NCI-H1930 (cell line): ENCODE measurements at regions not wholly inside any gene's neighbourhood (a gene's known extent, or its start where the extent isn't known, plus 50 kb on each side); places are given as distances from the start of the nearest gene placed in this dataset.

Experiments used
- DNase-seq, 2 experiments: peaks; one replicate each; lab custom pipeline; 2025; lab: John Stamatoyannopoulos, UW

DNA sequence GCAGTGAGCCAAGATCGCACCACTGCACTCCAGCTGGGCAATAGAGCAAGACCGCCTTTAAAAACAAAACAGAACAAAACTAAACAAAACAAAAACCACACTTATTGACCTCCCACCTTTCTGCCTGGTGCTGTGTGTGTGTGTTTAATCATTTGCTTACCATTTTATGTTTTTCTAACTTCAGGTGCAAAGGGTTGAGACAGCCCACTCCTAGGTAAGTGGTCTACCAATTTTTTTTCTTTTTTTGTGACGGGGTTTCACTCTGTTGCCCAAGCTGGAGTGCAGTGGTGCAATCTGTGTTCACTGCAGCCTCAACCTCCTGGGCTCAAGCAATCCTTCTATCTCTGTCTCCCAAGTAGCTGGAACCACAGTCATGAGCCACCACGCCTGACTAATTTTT, 65.8 kb downstream of the SALL1 start:
- DNase-seq = no peak

- DNase-seq = no peak
Observed at GRCh38 chr16:51084074-51084928, 66.8 kb downstream of the SALL1 start.

- no peak for DNase-seq
Observed at GRCh38 chr16:51072591-51072990, 78.5 kb downstream of the SALL1 start.

- DNase-seq = no peak
Observed at GRCh38 chr16:51071326-51071725, 79.7 kb downstream of the SALL1 start.

- no peak for DNase-seq
Observed at GRCh38 chr16:51067352-51067751, 83.7 kb downstream of the SALL1 start.

DNA sequence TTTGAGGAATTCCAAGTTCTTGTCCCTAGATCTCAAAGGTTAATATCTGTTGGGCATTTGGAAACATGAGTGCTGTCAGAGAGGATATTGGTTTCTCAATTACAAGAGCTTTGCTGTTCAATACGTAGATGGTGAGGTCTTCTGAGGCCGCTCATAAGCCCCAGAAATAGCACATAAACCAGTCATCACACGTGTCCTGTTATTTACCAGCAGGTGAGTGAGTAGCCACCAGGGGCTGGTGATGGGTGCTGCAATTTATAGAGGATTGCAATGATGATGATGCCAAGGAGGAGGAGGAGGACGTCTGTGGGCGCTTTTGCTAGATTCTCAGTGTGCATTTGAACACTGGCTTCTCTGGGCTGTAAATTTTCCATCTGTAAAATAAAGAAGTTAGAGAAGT, 89.0 kb downstream of the SALL1 start:
- no peak for DNase-seq

DNA sequence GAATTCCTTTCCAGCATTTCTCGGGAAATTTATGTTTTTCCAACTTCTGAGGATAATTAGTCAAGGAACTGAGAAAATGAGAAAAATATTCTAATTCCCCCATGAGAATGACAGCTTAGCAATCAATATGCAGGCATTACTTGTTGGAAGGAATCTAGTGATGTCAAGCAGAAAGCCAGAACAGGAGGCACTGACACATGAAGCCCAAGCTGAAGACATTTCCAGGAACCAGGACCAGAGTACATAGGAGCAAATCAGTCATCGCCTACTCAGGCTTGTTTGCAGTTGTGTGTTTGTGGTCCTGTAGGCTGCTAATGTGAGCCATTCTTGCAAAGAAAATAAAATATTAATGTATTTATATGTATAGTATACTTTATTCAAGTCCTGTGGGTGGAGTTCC, 89.7 kb downstream of the SALL1 start:
- DNase-seq = no peak

DNA sequence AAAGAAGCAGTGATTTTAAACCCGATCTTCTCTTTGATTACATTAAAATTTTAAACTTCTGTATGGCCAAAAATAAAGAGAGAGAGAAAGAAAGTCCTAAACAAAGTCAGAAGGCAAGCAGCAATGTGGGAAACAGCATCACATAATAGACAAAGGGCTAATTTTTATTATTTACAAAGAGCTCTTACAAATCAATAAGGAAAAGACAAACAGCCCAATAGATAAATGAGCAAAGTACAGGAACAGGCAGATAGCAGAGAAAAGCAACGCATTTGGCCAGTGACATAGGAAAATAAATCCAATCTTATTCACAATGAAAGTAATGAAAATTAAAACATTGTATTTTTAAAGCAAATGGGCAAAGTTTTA, 93.1 kb downstream of the SALL1 start:
- no peak for DNase-seq

DNA sequence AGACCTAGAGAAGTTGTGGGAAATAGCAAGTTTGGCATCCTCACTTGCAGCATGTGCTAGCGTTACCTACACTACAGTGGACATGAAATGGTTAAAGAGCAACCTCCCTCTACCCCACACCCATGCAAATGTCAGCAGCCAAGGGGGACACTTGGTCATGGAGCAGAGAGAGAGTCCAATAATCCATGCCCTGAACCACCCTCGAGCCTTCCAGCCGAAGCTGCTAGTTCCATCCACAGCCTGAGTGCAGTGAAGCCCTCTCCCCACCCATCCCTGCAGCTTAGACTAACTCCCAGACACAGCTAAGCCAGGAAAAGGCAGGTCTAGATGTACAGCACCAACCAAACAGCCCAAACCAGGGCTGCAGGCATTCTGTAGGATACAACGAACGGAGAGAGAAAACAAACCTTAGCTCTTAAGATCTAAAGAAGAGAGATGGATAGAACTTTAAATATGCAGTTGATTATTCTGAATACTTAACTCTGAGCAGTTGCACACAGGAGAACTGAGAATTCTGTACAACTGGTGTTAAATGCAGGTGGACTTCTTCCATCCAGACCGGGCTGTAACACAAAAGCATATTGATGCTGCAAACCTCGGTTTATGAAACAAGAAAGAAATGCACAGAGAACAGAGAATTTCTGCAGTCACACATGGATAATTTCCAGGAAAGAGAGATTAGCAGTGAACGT, 93.8 kb downstream of the SALL1 start:
- DNase-seq = no peak

- no peak for DNase-seq
Observed at GRCh38 chr16:51056331-51056730, 94.7 kb downstream of the SALL1 start.

DNA sequence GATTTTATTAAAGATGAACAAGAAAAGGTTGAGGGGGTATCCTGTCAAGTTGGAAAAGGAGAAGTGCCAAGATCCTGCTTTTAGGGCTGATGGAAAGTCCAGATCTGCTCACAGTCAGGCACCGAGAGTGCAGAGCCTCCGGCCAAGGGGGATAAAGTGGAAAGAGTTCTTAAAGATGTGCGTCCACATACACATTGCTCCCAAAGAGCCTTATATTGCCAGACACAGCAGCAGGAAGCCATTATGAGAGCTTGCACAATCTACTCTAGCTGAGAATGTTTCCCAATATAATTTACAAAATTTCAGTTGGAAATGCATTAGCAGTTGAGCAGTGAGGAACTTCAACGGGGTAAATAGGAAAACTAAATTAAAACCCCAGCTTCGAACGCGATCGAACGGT, 95.6 kb downstream of the SALL1 start:
- DNase-seq = no peak

DNA sequence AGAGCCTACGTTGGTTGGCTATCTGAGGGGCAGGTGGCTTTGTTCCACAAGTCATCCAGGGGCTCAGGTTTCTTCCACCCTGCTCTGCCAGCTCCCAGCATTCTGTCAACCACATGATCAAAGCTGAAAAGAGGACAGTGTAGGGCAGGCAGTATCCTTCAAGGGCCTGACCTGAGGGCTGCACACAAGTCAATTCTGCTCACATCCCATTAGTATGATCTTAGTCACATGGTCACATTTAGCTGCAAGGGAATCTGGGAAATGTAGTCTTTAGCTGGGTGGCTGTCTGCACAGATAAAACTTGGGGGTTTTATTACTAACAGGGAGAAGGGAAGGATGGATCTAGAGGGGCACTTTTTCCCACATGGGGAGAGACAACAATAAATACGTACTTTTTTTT, 97.3 kb downstream of the SALL1 start:
- DNase-seq = no peak

DNA sequence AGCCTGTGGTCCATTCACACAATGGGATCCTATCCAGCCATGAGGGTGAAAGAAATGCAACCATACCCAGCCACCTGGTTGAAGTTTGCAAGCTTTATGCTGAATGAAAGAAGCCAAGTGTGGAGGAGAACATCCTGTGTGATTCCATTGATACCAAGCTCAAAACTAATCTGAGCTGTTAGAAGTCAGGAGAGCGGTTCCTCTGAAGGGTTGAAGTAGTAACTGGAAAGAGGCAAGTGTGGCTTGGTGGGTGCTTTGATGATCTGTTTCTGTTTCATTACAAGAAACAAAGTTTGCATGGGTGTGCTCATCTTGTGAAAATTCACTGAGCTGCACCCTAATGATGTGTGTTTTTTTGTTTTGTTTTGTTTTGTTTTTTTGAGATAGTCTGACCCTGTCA, 99.4 kb downstream of the SALL1 start:
- DNase-seq = no peak

GRCh38 chr16:51050377-51050706, 100.7 kb downstream of the SALL1 start:
- no peak for DNase-seq

DNA sequence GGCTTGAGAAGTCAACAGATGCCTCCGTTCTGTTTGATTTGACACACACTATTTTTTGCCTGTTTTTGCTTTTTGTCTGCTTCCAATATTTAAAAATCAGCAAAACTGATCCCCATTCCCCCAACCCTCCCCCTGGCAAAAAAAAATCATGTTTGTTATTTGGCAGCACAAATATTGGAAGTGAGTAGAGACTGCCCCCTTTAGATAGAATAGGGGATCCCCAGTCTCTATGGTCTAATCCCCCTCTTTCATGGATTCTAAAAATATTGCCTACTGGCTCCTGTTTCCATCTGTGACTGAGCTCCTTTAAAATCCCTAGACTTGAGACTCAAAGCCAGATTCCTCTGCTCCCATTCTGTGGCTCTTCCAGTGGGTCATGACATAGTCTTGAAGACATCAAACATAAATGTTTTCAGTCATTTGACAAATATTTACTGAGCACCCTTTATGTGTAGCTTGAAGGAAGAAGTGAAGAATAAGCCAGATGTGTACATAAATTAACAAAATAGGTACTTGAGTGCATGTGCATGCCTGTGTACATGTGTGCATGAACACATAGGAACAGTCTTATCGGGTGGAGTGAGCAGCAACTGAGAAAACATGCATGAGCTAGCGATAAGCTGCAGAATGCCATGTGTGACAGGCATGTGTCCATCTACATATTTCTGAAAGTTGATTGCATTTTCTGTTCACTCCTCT, 101.2 kb downstream of the SALL1 start:
- DNase-seq = no peak

DNA sequence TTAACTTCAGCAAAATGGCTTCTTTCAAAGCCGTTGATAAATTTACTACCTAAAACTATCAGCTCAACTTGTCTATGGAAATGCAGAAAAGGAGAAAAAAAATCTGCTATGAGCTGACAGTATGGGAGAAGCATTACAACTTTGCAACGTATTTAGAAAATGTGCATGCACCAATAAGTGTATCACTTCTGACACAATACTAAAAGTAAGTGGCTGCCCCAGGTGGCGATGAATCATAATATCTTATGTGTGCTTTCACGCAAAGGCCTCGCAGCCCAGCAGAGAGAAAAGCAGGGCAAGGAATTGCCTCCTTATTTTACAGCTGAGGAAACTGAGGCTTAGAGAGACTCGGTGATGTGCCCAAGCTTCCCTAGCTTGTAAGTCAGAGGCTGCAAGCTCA, 101.8 kb downstream of the SALL1 start:
- no peak for DNase-seq

DNA sequence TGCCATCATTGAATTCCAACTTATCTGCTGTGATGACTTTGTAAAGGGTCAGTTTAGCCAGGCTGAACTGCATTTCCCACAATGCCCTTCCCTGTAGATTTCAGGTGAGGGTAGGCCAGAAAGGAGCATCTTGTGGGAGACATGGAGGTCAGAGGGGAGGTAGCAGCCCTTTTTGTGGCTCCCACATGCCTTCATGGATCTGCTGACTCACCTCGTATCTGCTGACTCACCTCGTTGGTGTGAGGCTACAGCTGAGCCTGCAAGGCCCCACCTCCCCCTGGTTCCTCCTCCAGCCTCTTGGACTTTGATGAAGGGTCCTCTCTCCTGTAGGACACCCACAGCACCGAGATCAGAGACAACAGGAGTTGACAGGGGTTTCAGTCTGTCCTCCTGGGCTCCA, 102.5 kb downstream of the SALL1 start:
- DNase-seq = no peak

DNA sequence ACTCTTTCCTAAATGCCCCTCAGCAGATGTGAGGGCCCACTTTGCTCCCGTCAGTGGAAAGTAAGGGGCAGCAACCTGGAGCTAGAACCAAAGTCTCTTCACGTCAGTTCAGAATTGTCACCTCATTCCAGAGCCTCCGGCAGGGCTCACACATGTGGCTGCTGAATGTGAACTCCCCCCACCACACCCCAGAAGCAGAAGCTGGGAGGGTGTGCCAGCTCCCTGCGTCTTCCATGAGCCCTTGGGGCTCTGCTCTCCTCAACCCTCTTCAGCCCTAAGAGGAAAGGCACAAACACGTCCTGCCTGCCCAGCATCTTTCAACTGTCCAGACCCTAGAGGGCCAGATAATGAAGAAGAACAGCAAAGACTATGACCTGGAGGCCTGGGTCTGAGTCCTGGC, 105.3 kb downstream of the SALL1 start:
- DNase-seq = no peak

GRCh38 chr16:51045186-51045585, 105.9 kb downstream of the SALL1 start:
- no peak for DNase-seq

DNA sequence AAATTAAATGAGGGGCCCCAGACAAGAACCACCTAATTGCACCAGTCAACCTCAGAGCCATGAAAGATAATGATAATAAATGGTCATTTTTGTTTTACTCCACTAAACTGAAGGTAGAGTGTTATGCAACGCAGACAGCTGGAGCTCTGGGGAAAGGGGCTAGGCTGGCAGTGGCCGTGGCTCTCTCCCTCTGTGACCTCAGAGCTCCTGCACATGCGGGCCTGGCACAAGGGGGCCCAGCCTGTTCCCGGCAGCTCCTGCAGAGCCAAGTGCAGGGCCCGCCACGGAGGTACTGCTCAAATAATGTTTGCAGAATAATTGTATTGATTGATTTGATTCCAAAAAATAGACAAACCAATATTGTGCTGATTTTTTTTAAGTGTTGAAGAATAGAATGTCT, 109.5 kb downstream of the SALL1 start:
- DNase-seq = no peak

DNA sequence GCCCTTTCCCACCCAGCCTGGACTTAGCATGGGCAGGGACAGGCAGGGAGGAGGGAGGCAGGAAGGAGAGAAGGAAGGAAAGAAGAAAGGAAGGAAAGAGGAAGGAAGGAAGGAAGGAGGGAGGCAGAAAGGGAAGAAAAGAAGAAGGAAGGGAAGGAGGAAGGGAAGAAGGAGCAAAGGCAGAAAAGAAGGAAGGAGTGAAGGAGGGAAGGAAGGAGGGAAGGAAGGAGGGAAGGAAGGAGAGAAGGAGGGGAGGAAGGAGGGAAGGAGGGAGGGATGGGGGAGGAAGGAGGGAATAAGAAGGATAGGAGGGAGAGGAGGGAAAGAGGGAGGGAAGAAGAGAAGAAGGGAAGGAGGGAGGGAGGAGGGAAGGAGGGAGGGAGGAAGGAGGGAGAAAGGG, 110.4 kb downstream of the SALL1 start:
- no peak for DNase-seq

- no peak for DNase-seq
Observed at GRCh38 chr16:51039638-51040331, 111.3 kb downstream of the SALL1 start.

DNA sequence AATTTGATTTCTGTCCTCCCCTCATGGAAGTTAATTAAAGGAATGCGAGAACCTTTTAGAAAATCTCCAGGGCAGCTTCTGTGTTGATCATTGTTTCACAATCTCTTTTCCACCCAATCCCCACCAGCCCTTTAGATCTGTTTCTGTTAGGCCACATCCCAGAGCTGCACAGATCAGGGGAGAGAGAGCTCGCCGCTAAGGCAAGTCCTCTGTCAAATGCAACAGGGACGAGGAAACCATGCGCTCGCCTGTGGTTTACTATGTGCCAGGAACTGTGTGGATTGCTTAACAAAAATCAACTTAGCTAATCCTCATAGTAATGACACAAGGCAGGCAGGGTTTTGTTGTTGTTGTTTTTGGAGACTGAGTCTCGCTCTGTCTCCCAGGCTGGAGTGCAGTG, 115.4 kb downstream of the SALL1 start:
- no peak for DNase-seq
